Trophoblast cell (in vitro differentiated cells and primary cell): ENCODE measurements at regions not wholly inside any gene's neighbourhood (a gene's known extent, or its start where the extent isn't known, plus 50 kb on each side); places are given as distances from the start of the nearest gene placed in this dataset.

Experiments used
- DNase-seq, 2 donors: peaks; one replicate each; pipeline ENCODE4 v3.0.0-alpha.2; 2016
- H2AFZ ChIP-seq: 2 replicates; pipeline ENCODE4 v1.6.1; 2013; ENCODE audit warnings: low read length, moderate library complexity, mild to moderate bottlenecking; ENCODE audit not compliant: insufficient read depth, poor library complexity
- H2AK5ac ChIP-seq: 2 replicates; pipeline ENCODE4 v1.6.1; 2013; ENCODE audit warnings: mild to moderate bottlenecking, low read length
- H2BK120ac ChIP-seq: 2 replicates; pipeline ENCODE4 v1.6.1; 2013; ENCODE audit warnings: low read length, mild to moderate bottlenecking, moderate library complexity; ENCODE audit not compliant: insufficient read depth, poor library complexity
- H2BK12ac ChIP-seq: 2 replicates; pipeline ENCODE4 v1.6.1; 2013; ENCODE audit warnings: mild to moderate bottlenecking, low read length, moderate library complexity
- H2BK5ac ChIP-seq: 2 replicates; pipeline ENCODE4 v1.6.1; 2013; ENCODE audit warnings: low read length, low read depth, moderate library complexity, mild to moderate bottlenecking; ENCODE audit not compliant: poor library complexity
- H3K14ac ChIP-seq: 2 replicates; pipeline ENCODE4 v1.6.1; 2013; ENCODE audit warnings: mild to moderate bottlenecking, low read length
- H3K18ac ChIP-seq: 2 replicates; pipeline ENCODE4 v1.6.1; 2013; ENCODE audit warnings: mild to moderate bottlenecking, low read length
- H3K23ac ChIP-seq: 2 replicates; pipeline ENCODE4 v1.6.1; 2013; ENCODE audit warnings: low read length
- H3K27ac ChIP-seq: 2 replicates; pipeline ENCODE4 v1.5.1; 2013; ENCODE audit warnings: low read depth, mild to moderate bottlenecking, inconsistent platforms, low read length, moderate library complexity
- H3K27me3 ChIP-seq: 2 replicates; pipeline ENCODE4 v1.6.1; 2013; ENCODE audit warnings: inconsistent platforms, mild to moderate bottlenecking, low read length, moderate library complexity; ENCODE audit not compliant: insufficient read depth
- H3K36me3 ChIP-seq, 2 experiments: 1 replicate in 1 of 2; 2 replicates in 1 of 2; pipeline ENCODE4 v1.6.1; 2013; ENCODE audit warnings: low read length in 2 of 2, mild to moderate bottlenecking in 2 of 2, moderate library complexity in 1 of 2; ENCODE audit not compliant: insufficient read depth in 2 of 2, control insufficient read depth in 1 of 2
- H3K4ac ChIP-seq: 2 replicates; pipeline ENCODE4 v1.6.1; 2013; ENCODE audit warnings: low read depth, mild to moderate bottlenecking, low read length, moderate library complexity
- H3K4me1 ChIP-seq, 2 experiments: 1 replicate in 1 of 2; 2 replicates in 1 of 2; pipeline ENCODE4 v1.6.1; 2013; ENCODE audit warnings: low read length in 2 of 2, mild to moderate bottlenecking in 2 of 2, moderate library complexity in 1 of 2; ENCODE audit not compliant: insufficient read depth in 2 of 2, control insufficient read depth in 1 of 2
- H3K4me2 ChIP-seq: 2 replicates; pipeline ENCODE4 v1.6.1; 2013; ENCODE audit warnings: inconsistent platforms, mild to moderate bottlenecking, low read length, moderate library complexity
- H3K4me3 ChIP-seq: 2 replicates; pipeline ENCODE4 v1.5.1; 2013; ENCODE audit warnings: mild to moderate bottlenecking, low read depth, low read length, inconsistent platforms
- H3K79me1 ChIP-seq: one replicate; pipeline ENCODE4 v1.6.1; 2013; ENCODE audit warnings: low read length
- H3K79me2 ChIP-seq: 2 replicates; pipeline ENCODE4 v1.6.1; 2013; ENCODE audit warnings: low read length, mild to moderate bottlenecking; ENCODE audit not compliant: control insufficient read depth, insufficient read depth, poor library complexity
- H3K9ac ChIP-seq: 2 replicates; pipeline ENCODE4 v1.6.1; 2013; ENCODE audit warnings: mild to moderate bottlenecking, low read length
- H3K9me3 ChIP-seq: 2 replicates; pipeline ENCODE4 v1.6.1; 2013; ENCODE audit warnings: low read depth, mild to moderate bottlenecking, control low read depth, inconsistent platforms, low read length; ENCODE audit not compliant: insufficient read depth
- H4K12ac ChIP-seq: 2 replicates; pipeline ENCODE4 v1.6.1; 2013; ENCODE audit warnings: low read depth, mild to moderate bottlenecking, low read length, moderate library complexity
- H4K8ac ChIP-seq: 2 replicates; pipeline ENCODE4 v1.6.1; 2013; ENCODE audit warnings: low read depth, mild to moderate bottlenecking, low read length, moderate library complexity
- H4K91ac ChIP-seq: one replicate; pipeline ENCODE4 v1.6.1; 2013; ENCODE audit warnings: low read depth, mild to moderate bottlenecking, low read length, moderate library complexity
- WGBS: extraction: QIAGEN DNeasy Blood & Tissue Kit; methylation state at CpG from one replicate; pipeline ENCODE4 v1.1.7; 2013; ENCODE audit warnings: missing lambda C conversion rate; ENCODE audit not compliant: insufficient read length, insufficient coverage; ENCODE audit errors: extremely low coverage; 5-methylcytosine and 5-hydroxymethylcytosine counted together

- Histone ChIP-seq H4K91ac (no peak overlapping the region), H3K79me1 (no peaks in the 10 kb centered on the region), H3K18ac (no peak overlapping the region), H3K4me3 (no peak overlapping the region), H3K23ac (no peak overlapping the region), H3K4me1 (no peaks in the 10 kb centered on the region), H3K4me2 (no peak overlapping the region), H3K36me3 (no peaks in the 10 kb centered on the region), H3K14ac (no peak overlapping the region), H2BK120ac (no peak overlapping the region), H2AK5ac (no peak overlapping the region), H4K12ac (no peak overlapping the region), H2BK12ac (no peak overlapping the region), H3K27me3 (no peaks in the 10 kb centered on the region), H3K27ac (no peak overlapping the region), H2AFZ (no peak overlapping the region), H3K79me2 (no peaks in the 10 kb centered on the region), H3K9me3 (no peaks in the 10 kb centered on the region), H3K4ac (no peak overlapping the region), H4K8ac (no peak overlapping the region), H3K9ac (no peak overlapping the region), H2BK5ac (no peak overlapping the region)
- WGBS = no CpG with 5 or more reads among the region's 4 CpGs
- DNase-seq = peak; percentile 40 to 53
Measured at GRCh38 chr18:55753643-55754263, 165.8 kb upstream of the TCF4 start.

GRCh38 chr18:55751476-55751875, 163.5 kb upstream of the TCF4 start:
- H3K9me3 ChIP-seq = no peaks in the 10 kb centered on the region
- no peak overlapping the region for H3K23ac ChIP-seq
- H3K14ac ChIP-seq = no peak overlapping the region
- no peak overlapping the region for H3K4ac ChIP-seq
- no peak overlapping the region for H3K9ac ChIP-seq
- no peak overlapping the region for H2AFZ ChIP-seq
- H2BK5ac ChIP-seq = no peak overlapping the region
- H2AK5ac ChIP-seq = no peak overlapping the region
- H3K18ac ChIP-seq = no peak overlapping the region
- no peak overlapping the region for H3K27ac ChIP-seq
- H3K4me2 ChIP-seq = no peak overlapping the region
- H4K12ac ChIP-seq = no peak overlapping the region
- H3K4me3 ChIP-seq = no peak overlapping the region
- H3K4me1 ChIP-seq = peaks cover 6 to 7% of the 10 kb centered on the region in 2 experiments
- H3K36me3 ChIP-seq = no peaks in the 10 kb centered on the region
- H3K27me3 ChIP-seq = no peaks in the 10 kb centered on the region
- H3K79me2 ChIP-seq = no peaks in the 10 kb centered on the region
- H4K91ac ChIP-seq = no peak overlapping the region
- no peak overlapping the region for H4K8ac ChIP-seq
- peaks cover 3% of the 10 kb centered on the region for H3K79me1 ChIP-seq
- H2BK12ac ChIP-seq = no peak overlapping the region
- DNase-seq = no peak
- no peak overlapping the region for H2BK120ac ChIP-seq
- WGBS = no CpG with 5 or more reads among the region's 4 CpGs

DNA sequence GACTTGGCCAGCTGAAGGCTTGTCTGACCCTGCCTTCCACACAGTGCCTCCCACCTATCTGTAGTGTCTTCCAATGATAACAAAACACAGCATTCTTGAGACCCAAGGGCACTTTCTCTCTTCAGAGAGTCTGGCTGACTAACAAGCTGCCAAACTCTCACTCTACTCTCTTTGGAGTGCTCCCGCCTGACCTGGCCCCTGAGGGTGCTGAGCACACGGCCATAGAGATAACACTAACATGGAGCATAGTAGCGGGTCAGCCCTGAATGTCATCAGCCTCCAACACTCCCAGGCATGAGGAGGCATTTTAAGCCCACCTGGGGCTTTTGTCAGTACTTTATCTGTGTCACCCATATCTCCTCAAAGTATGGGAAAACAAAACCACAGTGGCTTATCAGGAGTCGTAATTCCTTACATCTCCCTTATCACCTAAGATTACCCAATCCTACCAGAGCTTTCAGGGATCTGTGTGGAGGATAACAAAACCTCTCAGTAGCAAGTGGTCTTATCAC, 160.3 kb upstream of the TCF4 start:
- peak overlapping the region; percentile 20 for H3K27ac ChIP-seq
- no peak overlapping the region for H3K4ac ChIP-seq
- no peak overlapping the region for H3K4me3 ChIP-seq
- H3K27me3 ChIP-seq = no peaks in the 10 kb centered on the region
- H3K23ac ChIP-seq = no peak overlapping the region
- no peak overlapping the region for H2BK120ac ChIP-seq
- H4K91ac ChIP-seq = no peak overlapping the region
- no peaks in the 10 kb centered on the region for H3K9me3 ChIP-seq
- no peak overlapping the region for H3K18ac ChIP-seq
- peak overlapping the region; percentile 3 for H2BK5ac ChIP-seq
- no peak overlapping the region for H2BK12ac ChIP-seq
- no CpG with 5 or more reads among the region's 4 CpGs for WGBS
- H3K9ac ChIP-seq = no peak overlapping the region
- H3K79me1 ChIP-seq = peaks cover 3% of the 10 kb centered on the region
- no peak overlapping the region for H4K8ac ChIP-seq
- no peak overlapping the region for H4K12ac ChIP-seq
- no peak overlapping the region for H3K14ac ChIP-seq
- no peak overlapping the region for H2AK5ac ChIP-seq
- peak; percentile 82 to 84 for DNase-seq
- H3K36me3 ChIP-seq = no peaks in the 10 kb centered on the region
- no peaks in the 10 kb centered on the region for H3K79me2 ChIP-seq
- H3K4me1 ChIP-seq = peaks cover 6 to 7% of the 10 kb centered on the region in 2 experiments
- H3K4me2 ChIP-seq = no peak overlapping the region
- H2AFZ ChIP-seq = no peak overlapping the region

DNA sequence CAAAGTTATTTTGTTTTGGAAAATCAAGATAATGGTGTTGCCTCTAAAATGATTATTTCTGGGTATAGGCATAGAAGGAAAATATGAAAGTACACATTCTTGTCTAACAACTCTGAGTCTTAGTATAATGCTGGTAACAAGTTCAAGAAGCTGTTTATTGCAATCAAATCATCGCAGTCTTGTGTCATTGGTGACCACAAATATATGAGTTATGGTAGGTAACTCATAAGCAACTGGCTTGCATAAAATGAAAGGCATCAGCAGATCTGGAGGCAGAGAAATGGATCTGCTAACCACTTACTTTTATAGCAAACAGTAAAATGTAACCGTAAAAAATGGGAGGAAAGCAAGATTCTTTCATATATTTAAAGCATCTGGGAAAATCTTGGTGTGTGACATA, 156.2 kb upstream of the TCF4 start:
- Histone ChIP-seq H3K9ac (no peak overlapping the region), H4K8ac (no peak overlapping the region), H3K27ac (no peak overlapping the region), H3K4me3 (no peak overlapping the region), H3K9me3 (no peaks in the 10 kb centered on the region), H4K12ac (no peak overlapping the region), H3K4me1 (peaks cover 6 to 7% of the 10 kb centered on the region in 2 experiments), H3K4me2 (no peak overlapping the region), H4K91ac (no peak overlapping the region), H2AK5ac (no peak overlapping the region), H2AFZ (no peak overlapping the region), H3K14ac (no peak overlapping the region), H3K79me2 (no peaks in the 10 kb centered on the region), H3K4ac (no peak overlapping the region), H2BK120ac (no peak overlapping the region), H3K27me3 (no peaks in the 10 kb centered on the region), H3K23ac (no peak overlapping the region), H3K36me3 (no peaks in the 10 kb centered on the region), H3K79me1 (peaks cover 9% of the 10 kb centered on the region), H2BK12ac (no peak overlapping the region), H3K18ac (no peak overlapping the region), H2BK5ac (no peak overlapping the region)
- DNase-seq = peak in 1 of 2 donors; percentile 20
- no CpG with 5 or more reads among the region's 2 CpGs for WGBS
